Stomach (tissue), 4 donors: ENCODE measurements at regions not wholly inside any gene's neighbourhood (a gene's known extent, or its start where the extent isn't known, plus 50 kb on each side); places are given as distances from the start of the nearest gene placed in this dataset.

Experiments
- CTCF ChIP-seq, 7 experiments: fragments of 450-650 bp in 4 of 7; fragments of 200-600 bp in 3 of 7; sonication (generic) in 3 of 7; IDR thresholded peaks; one replicate each; pipeline ENCODE4 v1.5.1; 2016 to 2019; ENCODE audit warnings: antibody characterized with exemption in 7 of 7, control low read depth in 2 of 7, mild to moderate bottlenecking in 1 of 7
- EP300 ChIP-seq: sonication (generic); formaldehyde crosslinking; IDR thresholded peaks from one replicate; pipeline ENCODE4 v1.6.1; 2017; ENCODE audit warnings: antibody characterized with exemption
- POLR2A ChIP-seq, 4 donors: fragments of 450-650 bp; IDR thresholded peaks; one replicate each; pipeline ENCODE4 v1.6.1; 2016; ENCODE audit warnings: antibody characterized with exemption in 4 of 4, control low read depth in 2 of 4, mild to moderate bottlenecking in 1 of 4, moderate library complexity in 1 of 4
- POLR2AphosphoS5 ChIP-seq, 3 donors: sonication (generic); formaldehyde crosslinking; IDR thresholded peaks; one replicate each; pipeline ENCODE4 v1.6.1; 2016; ENCODE audit warnings: antibody characterized with exemption in 3 of 3

DNA sequence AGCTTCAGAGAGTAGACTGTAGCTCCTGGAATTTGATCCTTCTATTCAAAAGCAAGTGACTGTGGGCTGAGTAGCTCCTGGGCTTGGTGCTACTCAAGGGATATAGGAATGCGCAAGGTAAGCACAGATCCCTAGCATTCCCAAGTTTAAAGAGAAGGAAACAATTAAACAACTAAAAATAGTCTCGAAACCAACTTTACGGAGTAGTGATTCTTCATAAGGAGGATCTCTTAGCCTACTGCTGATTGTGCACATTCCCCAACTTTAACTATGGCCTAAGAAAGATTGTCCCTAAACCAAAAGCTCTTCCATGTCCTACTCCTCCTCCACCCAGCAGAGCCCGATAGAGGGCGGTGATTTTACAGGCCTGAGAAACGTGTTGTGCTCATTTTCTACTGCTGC lies 226.5 kb upstream of the CAMK1G start:
- TF ChIP-seq POLR2A (IDR thresholded peaks at IDR 0.05) (no peak), POLR2AphosphoS5 (IDR thresholded peaks at IDR 0.05) (no peak), EP300 (no peak), CTCF (IDR thresholded peaks at IDR 0.05) (no peak)
